HUDEP-2 (cell line): ENCODE measurements at regions not wholly inside any gene's neighbourhood (a gene's known extent, or its start where the extent isn't known, plus 50 kb on each side); places are given as distances from the start of the nearest gene placed in this dataset.

ENCODE experiments used
- DNase-seq, 76 experiments: peaks; one replicate each; lab custom pipeline; 2025; ENCODE audit not compliant: unreplicated experiment in 76 of 76; lab: John Stamatoyannopoulos, UW

DNA sequence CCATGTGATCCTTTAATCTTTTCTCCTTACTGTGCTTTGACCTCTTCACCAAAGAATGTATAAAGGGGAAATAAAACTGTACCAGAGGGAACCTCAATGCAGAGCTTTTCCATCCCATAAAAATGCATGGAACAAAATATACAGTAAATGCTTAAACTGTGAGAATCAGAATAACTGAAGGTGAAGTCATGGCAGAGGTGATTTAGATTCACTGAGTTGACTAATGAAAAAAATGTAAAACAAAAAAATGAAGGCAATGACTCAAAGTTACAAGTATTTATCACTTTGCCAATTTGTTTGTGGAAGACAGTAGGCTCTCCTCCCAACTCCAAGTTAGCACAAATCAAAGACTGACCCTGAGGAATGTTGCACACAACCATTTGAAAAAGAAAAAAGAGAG, 1331.6 kb upstream of the SORCS1 start:
- no peak for DNase-seq

DNA sequence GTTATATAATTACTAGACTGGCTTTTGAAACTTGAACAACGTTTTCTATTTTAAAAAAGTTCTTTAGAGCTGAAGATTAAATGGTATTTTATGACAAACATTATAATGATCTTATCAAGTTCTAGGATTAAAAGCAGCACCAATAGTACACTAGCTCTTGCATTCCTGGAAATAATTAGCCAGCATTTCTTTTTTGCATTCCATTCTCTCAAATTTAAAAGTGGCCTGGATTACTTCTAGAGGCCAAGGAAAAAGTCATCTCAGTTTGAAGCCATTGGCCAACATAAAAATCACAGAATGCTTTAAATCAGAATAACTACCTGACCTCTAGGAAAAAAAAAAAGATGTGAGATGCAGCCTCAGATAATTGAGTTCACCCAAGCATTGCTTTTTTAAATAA, 1326.4 kb upstream of the SORCS1 start:
- no peak for DNase-seq

DNA sequence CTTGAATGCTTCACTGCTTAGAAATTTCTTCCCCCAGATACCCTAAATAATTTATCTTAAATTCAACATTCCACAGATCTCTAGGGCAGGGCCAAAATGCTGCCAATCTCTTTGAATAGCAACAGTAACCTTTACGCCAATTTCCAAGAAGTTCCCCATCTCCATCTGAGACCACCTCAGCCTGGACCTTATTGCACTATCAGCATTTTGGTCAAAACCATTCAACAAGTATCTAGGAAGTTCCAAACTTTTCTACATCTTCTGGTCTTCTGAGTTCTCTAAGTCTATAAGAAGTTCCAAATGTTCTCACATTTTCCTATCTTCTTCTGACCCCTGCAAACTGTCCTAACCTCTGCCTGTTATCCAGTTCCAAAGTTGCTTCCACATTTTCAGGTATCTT, 1306.9 kb upstream of the SORCS1 start:
- DNase-seq = no peak

DNA sequence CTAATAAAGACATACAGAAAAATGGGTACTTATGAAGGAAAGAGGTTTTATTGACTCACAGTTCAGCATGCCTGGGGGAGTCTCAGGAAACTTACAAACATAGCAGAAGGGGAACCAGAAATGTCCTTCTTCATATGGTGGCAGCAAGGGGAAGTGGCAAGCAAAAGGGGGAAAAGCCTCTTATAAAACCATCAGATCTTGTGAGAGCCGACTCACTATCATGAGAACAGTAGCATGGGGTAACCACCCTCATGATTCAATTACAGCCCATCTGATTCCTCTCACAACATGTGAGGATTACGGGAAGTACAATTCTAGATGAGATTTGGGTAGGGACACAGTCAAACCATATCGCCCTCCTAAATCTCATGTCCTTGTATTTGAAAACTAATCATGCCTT, 1305.4 kb upstream of the SORCS1 start:
- no peak for DNase-seq

DNA sequence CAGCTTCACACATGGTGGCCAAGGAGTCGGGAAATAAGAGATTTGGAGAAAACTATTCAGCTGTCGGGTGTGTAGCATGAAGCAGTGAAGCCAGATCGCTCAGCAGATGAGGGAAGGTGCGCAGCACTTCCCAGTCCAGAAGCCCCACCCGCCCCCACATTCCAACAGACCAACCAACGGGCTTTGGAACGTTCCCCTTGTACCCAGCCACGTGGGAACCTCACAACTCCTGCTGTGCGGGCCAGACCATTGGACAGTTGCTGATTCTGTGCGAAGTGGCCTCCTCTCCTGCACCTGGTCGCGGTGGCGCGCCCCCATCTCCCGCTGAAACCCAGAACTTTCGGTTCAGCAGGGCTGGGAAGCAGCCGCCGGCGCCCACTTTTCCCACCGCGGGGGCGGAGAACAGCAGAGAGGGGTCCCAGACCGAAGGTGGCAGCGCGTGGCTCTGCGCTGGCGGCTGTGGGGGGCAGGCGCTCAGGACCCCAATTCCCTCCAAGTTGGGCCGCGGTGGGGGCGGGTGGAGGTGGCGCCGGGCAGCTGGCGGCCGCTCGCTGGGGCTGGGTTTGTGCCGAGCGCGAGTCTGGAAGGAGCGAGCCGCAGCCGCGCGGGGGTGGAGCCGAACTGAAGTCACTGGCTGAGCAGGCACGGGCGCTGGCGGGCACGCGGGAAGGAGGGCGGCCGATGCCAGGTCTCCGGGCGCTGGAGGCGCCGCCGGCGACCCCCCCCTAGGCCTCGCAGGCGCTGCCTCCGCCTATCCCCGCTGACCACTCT, 1301.5 kb upstream of the SORCS1 start:
- DNase-seq = peak in 31 of 76 experiments; percentile 1 to 40 (median 16)

DNA sequence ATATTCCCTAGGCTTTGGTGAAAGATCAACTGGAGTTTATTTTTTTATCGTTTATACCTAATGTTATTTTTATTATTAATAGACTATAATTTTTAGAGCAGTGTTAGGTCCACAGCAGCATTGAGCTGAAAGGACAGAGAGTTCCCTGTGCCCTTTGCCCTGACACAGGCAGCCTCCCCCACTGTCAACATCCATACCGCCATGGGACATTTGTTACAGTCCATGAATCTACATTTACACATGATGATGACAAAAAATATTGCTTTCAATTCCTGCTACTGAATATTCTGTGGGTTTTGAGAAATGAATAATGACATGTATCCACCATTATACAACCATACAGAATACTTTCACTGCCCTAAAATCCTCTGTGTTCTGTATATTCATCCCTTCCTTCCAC, 1297.5 kb upstream of the SORCS1 start:
- no peak for DNase-seq

DNA sequence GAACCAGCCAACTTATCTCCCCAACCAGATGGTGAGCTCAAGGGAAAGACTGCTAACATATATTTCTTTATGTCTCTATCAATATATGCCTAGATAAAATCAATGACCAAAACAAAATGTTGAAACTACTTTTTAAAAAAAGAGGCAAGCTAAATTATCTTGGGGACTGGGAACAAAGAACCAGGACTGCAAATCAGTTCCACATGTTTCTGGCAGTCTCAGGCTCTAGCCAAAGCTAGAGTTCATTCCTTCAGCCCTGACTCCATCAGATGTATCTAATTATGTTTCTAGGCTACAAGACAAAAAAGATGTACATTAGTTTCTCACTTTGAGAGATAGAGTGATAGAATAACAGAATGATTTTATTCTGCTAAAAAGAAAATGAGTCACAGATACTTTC, 1290.3 kb upstream of the SORCS1 start:
- DNase-seq = no peak

DNA sequence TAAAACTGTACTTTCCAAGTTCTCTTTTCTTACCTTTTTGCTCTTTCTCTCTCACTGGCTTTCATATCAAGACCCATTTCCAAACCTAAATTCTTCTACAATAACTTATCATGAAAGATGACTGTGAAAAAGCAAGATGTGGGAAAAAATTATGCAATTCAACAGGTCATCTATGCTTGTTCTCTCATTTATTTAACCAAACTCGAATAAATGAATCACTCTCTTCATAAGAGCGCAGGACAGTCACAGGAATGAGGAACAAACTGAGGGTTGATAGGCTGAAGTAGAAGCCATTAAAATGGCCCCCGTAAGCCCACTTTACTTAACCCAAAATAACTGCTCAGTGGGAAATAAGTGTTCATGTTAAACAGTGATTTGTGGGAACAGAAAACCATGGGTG, 1289.7 kb upstream of the SORCS1 start:
- no peak for DNase-seq

DNA sequence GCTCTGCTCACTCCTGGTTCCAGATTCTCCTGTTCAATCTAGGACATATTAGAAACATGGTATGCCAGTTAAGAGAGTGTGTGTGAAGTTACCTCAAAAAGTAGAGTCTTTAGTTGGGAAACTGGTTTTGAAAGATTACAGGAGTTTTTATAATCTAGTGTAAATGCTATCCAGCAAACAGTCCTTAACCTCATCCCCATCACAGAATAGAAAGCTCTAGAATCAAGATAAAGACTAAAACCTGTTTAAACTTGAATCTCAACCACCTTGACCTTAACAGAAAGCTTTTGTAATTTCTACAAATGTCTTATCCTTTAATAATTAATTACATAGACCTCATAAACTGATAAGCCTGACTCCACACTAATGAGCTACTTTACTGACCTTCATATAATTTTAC, 1288.7 kb upstream of the SORCS1 start:
- no peak for DNase-seq

DNA sequence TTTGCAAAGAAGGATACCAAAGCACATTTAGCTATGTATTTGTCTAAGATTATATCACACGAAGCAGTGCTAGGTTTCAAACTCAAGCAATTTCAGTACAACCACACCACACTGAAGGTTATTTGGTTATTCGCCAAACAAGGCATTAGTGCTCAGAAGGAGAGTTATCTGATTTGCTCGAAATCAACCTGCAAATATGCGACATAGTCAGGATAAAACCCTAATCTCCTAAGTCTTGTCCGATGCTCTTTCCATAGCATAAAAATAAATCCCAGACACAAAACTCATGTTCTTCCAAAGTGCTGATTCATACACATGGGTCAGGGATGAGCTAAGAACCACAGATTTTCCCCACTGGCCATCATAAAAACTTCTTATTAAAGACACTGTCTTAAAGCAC, 1288.0 kb upstream of the SORCS1 start:
- no peak for DNase-seq

DNA sequence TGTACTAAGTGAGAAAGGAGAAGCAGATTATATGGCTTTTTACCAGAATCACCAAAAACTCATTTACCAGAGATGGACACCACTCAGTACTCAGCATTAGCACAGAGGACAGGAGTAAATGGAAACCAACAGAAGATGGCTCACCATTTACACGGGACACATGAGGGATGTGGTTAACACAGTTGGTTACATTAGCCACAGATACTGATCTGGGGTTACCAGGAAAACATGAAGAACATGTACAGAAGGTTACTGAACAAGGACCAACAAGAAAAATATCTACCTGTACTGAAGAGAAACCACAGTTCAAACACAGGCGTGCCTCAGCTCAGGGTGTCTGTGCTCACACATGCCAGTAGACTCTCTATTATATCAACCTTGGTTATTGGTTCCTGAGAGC, 1285.8 kb upstream of the SORCS1 start:
- no peak for DNase-seq

DNA sequence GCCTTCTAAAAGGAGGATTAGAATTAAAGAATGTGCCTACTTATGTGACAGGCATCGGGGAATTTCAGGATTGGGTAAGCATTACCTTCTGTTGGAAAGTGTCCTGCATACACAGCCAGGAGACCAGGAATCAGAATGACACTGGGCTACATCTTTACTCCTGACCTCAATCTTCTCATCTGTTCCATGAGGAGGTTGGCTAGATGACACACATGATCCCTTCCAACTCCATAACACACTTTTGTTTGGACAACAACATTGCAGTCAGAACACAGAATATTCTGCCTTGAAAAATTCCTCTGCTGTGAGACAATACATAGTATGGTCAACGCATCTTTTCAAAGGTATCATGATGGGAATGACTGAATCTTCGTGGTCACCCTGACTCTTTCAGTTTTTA, 1281.2 kb upstream of the SORCS1 start:
- DNase-seq = no peak

DNA sequence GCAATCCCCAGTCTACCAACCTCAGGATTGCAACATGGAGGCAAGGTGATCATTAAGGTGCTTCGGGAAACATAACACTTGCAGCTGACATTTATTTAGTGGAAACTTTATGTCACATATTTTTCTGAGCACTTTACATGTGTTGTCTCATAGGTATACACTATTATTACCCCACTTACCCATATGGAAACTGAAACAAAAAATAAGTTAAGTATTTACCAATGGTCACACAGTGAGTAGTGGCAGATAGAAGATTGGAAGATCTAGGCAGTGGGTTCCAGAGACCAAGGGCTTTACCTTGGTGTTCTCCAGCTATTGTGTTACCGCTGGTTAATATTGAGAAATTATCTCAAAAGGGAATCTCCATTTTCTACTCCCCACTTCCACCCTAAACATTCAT, 1279.1 kb upstream of the SORCS1 start:
- DNase-seq = no peak

DNA sequence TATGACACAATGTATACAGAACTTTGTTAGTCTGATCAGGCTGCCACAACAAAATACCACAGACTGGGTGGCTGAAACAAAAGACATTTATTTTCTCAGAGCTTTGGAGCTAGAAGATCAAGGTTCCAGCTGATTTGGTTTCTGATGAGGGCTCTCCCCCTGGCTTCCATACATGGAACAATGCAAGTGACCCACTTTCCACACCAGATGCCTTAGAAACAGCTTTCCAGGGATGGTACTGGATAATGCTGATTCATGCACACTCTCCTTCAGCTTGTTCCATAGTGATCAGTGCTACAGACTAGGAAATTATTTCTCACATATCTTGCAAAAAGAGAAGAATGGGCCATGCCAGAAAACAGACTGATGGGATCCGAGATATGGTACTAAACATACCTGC, 1274.9 kb upstream of the SORCS1 start:
- no peak for DNase-seq

DNA sequence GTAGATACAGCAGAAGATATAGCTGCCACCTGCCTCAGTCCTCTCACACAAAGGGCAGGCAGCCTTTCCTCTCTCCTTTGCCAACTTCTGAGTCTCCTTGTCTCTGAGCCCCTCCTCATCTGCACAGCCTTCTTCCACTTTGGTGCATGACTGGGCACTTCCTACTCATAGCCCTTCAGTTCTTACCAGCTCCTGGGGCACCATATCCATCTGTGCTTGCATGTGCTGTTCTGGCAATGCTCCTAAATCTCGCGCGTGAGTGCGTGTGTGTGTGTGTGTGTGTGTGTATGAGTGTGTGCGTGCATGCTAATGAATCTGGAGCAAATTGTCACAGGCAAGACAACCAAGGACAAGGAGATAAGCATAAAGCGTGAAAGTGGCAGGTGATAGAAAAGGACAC, 1271.6 kb upstream of the SORCS1 start:
- DNase-seq = peak in 3 of 76 experiments; percentile 5 to 24 (median 5)

DNA sequence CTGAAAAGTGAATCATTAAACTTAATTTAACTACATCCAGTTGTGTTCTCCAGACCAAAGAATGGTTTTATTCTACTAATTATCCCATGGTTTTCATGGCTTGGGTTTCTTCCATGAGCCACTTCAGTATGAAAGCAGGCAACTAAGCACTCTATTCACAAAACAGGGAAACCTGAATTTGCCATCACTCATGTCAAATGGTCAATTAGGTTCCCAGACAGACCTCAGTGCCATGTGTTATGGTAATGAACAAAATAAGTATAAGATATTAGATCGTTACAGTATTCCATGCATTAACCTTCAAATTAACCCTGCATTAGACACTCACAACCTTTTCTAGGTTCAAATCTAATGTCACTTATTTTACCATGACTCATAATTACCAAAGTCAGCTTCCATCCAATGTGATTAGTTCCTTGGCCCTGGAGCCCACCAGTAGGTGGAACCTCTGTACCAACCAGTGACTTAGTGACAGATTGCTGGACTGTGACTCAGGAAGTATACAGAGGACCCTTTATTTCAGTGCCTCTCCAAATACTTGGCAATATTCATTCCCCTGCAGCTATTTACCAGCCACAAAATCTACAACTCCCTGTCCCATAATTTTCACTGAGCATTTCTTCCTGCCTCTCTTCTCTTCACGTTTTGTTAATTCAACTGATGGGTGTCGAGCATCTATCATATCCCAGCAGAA, 1270.2 kb upstream of the SORCS1 start:
- DNase-seq = no peak

DNA sequence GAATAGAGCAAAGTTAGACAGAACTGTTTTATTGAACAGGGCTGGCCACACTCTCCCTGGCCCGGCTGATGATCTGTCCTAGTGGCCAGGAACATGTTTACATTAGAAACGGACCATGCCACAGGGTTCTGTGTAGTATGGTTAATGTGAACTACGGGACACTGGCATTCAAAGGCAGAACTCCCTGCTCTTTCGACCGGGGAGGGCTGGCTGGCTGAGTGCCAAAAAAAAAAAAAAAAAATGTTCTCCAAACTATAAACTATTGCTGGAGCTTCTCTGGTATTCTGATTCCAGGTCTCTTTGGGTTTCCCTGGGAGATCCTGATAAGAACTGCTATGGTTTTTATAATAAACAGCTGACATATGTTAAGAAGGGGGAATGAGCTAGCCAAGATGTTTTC, 1262.6 kb upstream of the SORCS1 start:
- peak in 2 of 76 experiments; percentile 4 to 5 for DNase-seq

DNA sequence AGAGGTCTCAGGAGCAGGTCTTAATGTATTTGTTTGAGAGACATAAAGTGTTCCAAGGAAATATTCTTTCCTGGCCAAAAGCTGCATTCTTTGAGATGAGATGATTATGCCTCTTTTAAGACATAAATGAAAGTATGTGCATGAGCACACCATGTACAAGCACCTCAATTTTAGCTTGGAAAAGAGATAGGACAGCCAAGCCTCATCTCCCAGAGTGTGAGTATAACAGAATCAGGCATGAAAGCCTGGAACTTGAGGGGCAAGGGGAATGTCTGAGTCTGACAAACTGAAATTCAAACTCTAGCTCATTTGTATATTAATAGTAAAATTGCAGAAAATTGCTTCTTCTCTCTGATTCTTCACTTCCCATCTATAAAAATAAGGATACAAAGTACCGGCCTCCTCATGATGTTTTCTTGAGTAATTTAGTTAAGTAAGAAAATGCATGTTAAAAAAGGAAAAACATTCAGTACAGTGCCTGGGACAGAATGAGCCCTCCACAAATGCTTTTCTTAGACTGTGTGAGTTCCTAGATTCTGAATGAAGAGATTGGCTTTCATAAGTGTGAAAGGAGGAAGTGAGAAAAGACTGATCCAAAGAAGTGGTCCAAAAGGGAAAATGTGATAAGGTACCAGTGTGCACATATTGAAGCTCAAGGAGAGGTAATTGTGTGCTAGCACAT, 1260.9 kb upstream of the SORCS1 start:
- no peak for DNase-seq

DNA sequence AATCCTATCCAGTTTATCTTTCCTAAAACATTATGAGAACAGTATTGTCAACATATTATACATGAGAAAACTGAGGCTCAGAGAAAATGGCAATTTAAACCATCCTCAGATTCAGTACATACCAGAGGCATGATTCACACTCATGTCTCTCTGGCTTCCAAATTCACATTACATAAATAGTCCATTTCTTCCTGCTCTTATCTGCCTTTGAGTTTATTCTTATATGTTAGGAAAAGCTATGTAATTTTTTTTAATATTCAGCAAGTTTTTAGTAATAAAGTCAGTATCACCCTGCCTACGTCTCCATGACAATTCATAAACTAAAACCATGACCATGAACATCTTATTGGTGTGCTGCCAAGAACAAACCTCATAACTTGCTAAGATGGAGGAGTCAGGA, 1260.2 kb upstream of the SORCS1 start:
- no peak for DNase-seq

DNA sequence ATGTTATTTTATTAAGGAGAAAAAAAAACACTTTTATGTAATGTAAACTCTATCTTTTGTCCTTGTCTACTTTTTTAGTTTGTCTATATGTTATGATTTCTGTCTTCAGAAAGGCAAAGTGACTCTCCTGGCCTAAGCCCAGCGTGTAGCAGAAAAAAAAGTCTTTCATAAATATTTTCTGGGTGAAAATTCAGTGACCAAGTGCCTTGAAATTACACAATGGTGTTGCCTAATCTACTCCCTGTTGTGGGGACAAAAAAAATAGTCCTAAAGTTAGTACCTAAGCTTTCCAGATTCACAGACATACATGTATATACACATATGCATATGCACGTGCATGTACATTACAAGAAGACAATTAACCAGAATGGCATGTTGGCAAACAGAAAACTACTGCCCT, 1257.8 kb upstream of the SORCS1 start:
- DNase-seq = no peak

DNA sequence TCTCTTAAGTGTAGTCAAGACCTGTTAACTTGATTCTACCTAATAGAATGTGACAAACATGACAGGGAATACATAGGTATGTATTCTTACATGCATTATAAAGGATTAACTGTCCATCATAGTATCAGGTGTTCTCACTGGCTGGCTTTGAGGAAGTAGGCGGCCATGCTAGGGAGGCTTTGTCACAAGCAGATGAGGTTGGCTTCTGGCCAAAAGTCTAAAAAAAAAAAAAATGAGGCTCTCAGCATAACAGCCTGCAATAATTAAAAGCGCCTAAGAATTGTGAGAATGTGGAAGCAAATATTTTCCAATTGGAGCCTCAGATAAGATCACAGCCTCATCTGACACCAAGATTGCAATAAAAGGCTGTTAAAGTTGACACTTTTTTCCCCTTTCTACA, 1256.8 kb upstream of the SORCS1 start:
- DNase-seq = peak in 18 of 76 experiments; percentile 1 to 62 (median 32)

DNA sequence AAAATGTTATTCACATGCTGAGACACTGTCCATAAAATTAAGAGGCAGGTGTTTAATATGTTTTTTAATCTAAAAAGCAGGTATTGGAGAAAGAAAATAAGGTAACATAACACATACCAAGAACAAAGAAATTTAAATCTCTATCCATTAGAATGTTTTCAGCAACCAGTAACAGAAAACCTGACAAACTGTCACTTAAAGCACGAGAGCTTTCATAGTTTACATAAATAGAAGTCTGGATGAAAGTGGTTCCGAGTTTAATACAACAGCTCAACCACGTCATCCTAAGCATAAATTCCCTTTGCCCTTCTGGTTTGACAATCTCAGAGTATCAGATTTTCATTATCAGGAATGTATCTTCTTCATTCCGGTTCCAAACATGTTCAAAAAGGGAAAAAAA, 1249.4 kb upstream of the SORCS1 start:
- DNase-seq = no peak
